Glutamatergic neuron (in vitro differentiated cells): ENCODE measurements at regions not wholly inside any gene's neighbourhood (a gene's known extent, or its start where the extent isn't known, plus 50 kb on each side); places are given as distances from the start of the nearest gene placed in this dataset.
A peak's percentile ranks its signal among the peaks of the same experiment; 100 is the strongest.

Source experiments
- DNase-seq: peaks from one replicate; pipeline ENCODE4 v3.0.0; 2022
- H3K27ac Mint-ChIP-seq: one replicate; pipeline ENCODE4 v1.8.0; 2020; ENCODE audit warnings: mild to moderate bottlenecking, mixed read lengths, inconsistent platforms; ENCODE audit not compliant: unreplicated experiment
- H3K27me3 Mint-ChIP-seq: one replicate; pipeline ENCODE4 v1.8.0; 2020; ENCODE audit warnings: mild to moderate bottlenecking, moderate library complexity, mixed read lengths, inconsistent platforms; ENCODE audit not compliant: unreplicated experiment
- H3K36me3 Mint-ChIP-seq: one replicate; pipeline ENCODE4 v1.8.0; 2020; ENCODE audit warnings: mild to moderate bottlenecking, mixed read lengths, inconsistent platforms; ENCODE audit not compliant: unreplicated experiment
- H3K4me1 Mint-ChIP-seq: one replicate; pipeline ENCODE4 v1.8.0; 2020; ENCODE audit warnings: mild to moderate bottlenecking, low read depth, mixed read lengths, inconsistent platforms; ENCODE audit not compliant: unreplicated experiment
- H3K4me3 Mint-ChIP-seq: one replicate; pipeline ENCODE4 v1.8.0; 2020; ENCODE audit warnings: mild to moderate bottlenecking, mixed read lengths, inconsistent platforms; ENCODE audit not compliant: unreplicated experiment
- H3K9me3 Mint-ChIP-seq: one replicate; pipeline ENCODE4 v1.8.0; 2020; ENCODE audit warnings: mild to moderate bottlenecking, moderate library complexity, mixed read lengths, inconsistent platforms; ENCODE audit not compliant: unreplicated experiment
- CTCF ChIP-seq: fragments of 200-600 bp; sonication (generic); IDR thresholded peaks from one replicate; pipeline ENCODE4 v1.5.0; 2021; ENCODE audit not compliant: partially characterized antibody, unreplicated experiment

DNA sequence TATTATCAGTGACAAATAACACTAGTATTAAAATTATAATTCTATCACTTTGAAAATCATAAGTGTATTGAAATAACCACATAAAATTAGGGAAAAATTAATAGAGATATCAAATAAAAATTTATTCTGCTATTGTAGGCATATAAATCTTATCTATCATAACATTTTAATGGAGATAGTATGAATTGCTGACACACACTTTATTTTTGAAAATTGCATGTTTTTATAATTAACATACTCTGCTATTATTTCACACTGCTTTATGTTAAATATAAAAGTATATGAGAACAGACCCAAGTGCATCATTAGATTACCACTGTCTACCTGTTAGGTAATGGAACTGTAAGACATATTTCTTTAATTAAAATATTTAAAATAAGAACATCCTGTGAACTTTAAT is 2150.2 kb downstream of the ARAP2 start:
- DNase-seq, result no peak
- no peak overlapping the region for H3K27ac Mint-ChIP-seq
- no peak for TF ChIP-seq CTCF
- no peak overlapping the region for H3K4me3 Mint-ChIP-seq
- H3K4me1 Mint-ChIP-seq, result no peaks in the 10 kb centered on the region
- no peaks in the 10 kb centered on the region for H3K27me3 Mint-ChIP-seq
- H3K36me3 Mint-ChIP-seq, result no peaks in the 10 kb centered on the region
- no peaks in the 10 kb centered on the region for H3K9me3 Mint-ChIP-seq

DNA sequence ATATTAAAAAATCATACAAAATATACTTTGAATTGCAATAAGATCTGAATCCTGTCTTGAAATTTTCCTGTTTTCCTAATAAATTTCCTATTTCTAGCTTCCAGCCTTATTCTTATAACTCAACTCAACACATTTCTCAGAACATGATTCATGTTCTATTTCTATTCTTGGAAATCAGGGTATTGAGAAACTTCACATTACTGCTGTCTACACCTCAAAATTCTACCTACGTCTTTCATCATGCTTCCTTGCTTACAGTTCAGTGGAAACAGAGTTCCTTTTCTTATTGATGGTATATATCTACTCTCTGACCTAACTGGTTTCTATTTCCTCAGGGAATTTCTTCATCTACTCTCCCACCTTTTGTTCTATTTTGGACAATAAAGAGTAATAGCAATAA is 2139.0 kb downstream of the ARAP2 start:
- TF ChIP-seq CTCF, result no peak
- DNase-seq, result no peak
- no peaks in the 10 kb centered on the region for H3K27me3 Mint-ChIP-seq
- H3K9me3 Mint-ChIP-seq, result no peaks in the 10 kb centered on the region
- no peak overlapping the region for H3K4me3 Mint-ChIP-seq
- no peaks in the 10 kb centered on the region for H3K36me3 Mint-ChIP-seq
- H3K27ac Mint-ChIP-seq, result no peak overlapping the region
- peaks cover 7% of the 10 kb centered on the region for H3K4me1 Mint-ChIP-seq

DNA sequence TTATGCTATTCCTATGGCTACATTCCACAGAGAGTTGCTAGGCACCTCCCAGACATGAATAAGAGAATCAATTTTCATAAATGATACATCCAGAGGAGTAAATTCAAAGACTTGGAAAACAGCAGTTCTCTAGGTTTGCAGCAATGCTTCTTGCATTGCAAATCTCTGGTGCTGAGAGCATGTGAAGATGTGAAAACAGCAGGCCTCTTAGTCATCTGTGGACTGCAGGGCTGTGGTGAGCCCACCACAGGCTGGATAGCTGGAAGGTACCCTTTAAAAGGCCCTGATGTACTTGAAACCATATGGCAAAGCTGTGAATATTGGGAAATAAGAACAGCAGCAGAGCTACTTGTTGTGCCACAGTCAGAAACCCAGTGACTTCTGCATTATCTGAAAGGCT is 2135.9 kb downstream of the ARAP2 start:
- Mint-ChIP-seq H3K36me3 (no peaks in the 10 kb centered on the region), H3K4me3 (no peak overlapping the region), H3K4me1 (peaks cover 7% of the 10 kb centered on the region), H3K9me3 (no peaks in the 10 kb centered on the region), H3K27ac (peak overlapping the region; percentile 89), H3K27me3 (no peaks in the 10 kb centered on the region)
- peak; percentile 23 for DNase-seq
- no peak for TF ChIP-seq CTCF

DNA sequence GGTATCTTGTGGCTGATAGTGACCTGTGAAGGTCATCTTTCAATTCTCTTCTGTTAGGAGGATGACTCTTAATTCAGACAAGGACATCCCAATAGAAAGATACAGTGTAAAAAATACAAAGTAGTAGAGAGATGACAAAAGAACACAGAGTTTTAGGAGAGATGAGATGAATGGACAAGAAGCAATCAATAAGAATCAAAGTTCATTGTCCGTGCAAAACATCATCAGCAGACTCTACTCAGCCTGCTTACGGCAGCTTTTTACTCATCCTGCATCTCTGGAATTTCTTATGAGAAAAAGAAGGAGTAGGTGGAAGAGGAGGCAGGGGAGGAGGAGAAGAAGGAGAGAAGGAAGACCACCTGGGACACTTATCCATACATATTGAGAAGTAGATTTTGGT is 2131.7 kb downstream of the ARAP2 start:
- no peak for DNase-seq
- Mint-ChIP-seq H3K4me3 (no peak overlapping the region), H3K4me1 (peaks cover 7% of the 10 kb centered on the region), H3K27me3 (no peaks in the 10 kb centered on the region), H3K9me3 (no peaks in the 10 kb centered on the region), H3K27ac (no peak overlapping the region), H3K36me3 (no peaks in the 10 kb centered on the region)
- TF ChIP-seq CTCF, result no peak

GRCh38 chr4:34138385-34138784 is 2105.9 kb downstream of the ARAP2 start:
- no peak for TF ChIP-seq CTCF
- Mint-ChIP-seq H3K36me3 (no peaks in the 10 kb centered on the region), H3K4me3 (no peak overlapping the region), H3K9me3 (no peaks in the 10 kb centered on the region), H3K27me3 (no peaks in the 10 kb centered on the region), H3K4me1 (no peaks in the 10 kb centered on the region), H3K27ac (no peak overlapping the region)
- DNase-seq, result no peak
